ENCODE measurements at regions not wholly inside any gene's neighbourhood (a gene's known extent, or its start where the extent isn't known, plus 50 kb on each side); places are given as distances from the start of the nearest gene placed in this dataset.
A peak's percentile ranks its signal among the peaks of the same experiment; 100 is the strongest.

DNA sequence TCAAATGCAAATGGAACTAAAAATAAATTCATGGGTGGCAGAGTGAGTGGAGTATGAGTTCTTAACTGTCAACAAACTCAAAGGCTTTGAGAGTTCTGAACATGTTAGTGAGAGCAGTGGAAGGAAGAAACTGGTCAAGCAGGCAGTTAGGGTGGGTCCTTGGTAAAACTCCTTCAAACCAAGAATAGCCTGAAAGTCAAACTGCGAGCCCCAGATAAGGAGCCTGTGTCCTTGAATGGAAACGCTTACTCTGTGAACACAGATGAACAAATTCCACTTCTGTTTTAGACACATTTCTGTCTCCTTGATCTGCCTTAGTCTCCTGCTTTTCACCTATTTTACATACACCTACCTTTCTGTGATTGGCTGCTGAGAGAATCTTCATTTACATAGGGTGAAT lies 129.4 kb upstream of the PCDH18 start:
- no peak overlapping the region for H3K4me3 ChIP-seq
- no peak overlapping the region for H3K27ac ChIP-seq
- no peaks in the 10 kb centered on the region for H3K27me3 ChIP-seq (replicated peaks)
- no peak for DNase-seq (ENCODE audit: low read depth in 1 of 2, low spot score in 2 of 2)
- no peaks in the 10 kb centered on the region for H3K36me3 ChIP-seq
- H3K4me1 ChIP-seq (replicated peaks): peaks cover 40% of the 10 kb centered on the region
- H3K9me3 ChIP-seq (replicated peaks): no peaks in the 10 kb centered on the region

DNA sequence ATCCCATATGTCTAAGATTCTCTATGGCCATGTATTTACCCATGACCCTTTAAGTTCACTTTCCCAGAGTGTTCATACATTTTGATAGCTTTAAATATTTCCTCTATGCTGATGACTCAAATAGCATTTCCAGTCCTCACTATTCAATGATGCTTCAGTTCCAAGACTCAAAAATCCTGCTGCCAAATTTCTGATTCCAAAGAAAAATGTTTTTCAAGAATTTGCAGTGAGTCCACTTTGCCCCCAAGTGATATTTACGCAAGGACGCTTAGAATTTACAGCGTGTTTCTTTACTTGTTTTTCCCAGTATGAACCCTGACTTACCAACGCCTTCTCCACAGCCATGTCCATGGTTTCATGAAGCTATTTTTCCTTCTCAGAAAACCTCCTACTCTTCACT lies 127.9 kb upstream of the PCDH18 start:
- H3K4me1 ChIP-seq (replicated peaks): peaks cover 37% of the 10 kb centered on the region
- no peaks in the 10 kb centered on the region for H3K27me3 ChIP-seq (replicated peaks)
- DNase-seq (ENCODE audit: low read depth in 1 of 2, low spot score in 2 of 2): no peak
- no peaks in the 10 kb centered on the region for H3K36me3 ChIP-seq
- H3K27ac ChIP-seq: no peak overlapping the region
- no peaks in the 10 kb centered on the region for H3K9me3 ChIP-seq (replicated peaks)
- no peak overlapping the region for H3K4me3 ChIP-seq

DNA sequence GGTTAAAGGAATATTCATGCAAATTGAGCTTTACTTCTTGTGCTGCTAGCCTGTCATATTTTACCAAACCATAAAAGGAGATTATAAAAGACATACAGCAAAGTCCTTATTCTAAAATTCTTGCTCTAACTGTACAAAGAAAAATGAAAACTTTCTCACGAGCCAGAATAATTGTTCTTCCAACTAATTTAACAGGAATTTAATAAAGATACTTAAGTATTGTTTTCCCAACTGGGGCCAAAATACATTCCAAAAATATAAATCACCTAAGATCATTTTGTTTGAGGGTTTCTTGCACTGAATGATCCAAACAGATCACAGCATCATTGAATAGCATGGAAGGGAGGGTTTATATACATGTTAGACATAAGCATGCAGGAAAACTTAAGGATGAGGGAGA lies 127.1 kb upstream of the PCDH18 start:
- H3K27me3 ChIP-seq (replicated peaks): no peaks in the 10 kb centered on the region
- no peak overlapping the region for H3K4me3 ChIP-seq
- no peaks in the 10 kb centered on the region for H3K9me3 ChIP-seq (replicated peaks)
- no peaks in the 10 kb centered on the region for H3K36me3 ChIP-seq
- no peak overlapping the region for H3K27ac ChIP-seq
- H3K4me1 ChIP-seq (replicated peaks): peaks cover 29% of the 10 kb centered on the region
- no peak for DNase-seq (ENCODE audit: low read depth in 1 of 2, low spot score in 2 of 2)

DNA sequence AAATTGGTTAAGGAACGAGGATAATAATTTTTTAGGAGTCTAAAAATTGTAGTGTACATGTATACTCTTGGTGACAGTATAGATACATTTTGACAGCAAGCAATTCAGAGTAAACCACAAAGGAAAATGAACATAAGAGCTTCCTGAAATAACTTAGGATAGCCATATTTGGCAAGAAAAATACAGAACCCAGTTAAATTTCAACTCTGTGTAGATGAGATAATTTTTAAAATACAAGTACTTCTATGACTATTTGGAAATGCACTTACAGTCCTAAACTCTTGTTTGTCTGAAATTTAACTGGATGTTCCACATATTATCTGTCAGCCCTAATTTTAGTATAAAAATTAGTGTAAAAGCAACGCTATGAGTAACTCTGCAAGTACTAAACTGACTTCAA lies 124.4 kb upstream of the PCDH18 start:
- peaks cover 16% of the 10 kb centered on the region for H3K4me1 ChIP-seq (replicated peaks)
- no peak overlapping the region for H3K27ac ChIP-seq
- H3K27me3 ChIP-seq (replicated peaks): no peaks in the 10 kb centered on the region
- H3K4me3 ChIP-seq: no peak overlapping the region
- H3K9me3 ChIP-seq (replicated peaks): no peaks in the 10 kb centered on the region
- H3K36me3 ChIP-seq: no peaks in the 10 kb centered on the region
- DNase-seq (ENCODE audit: low read depth in 1 of 2, low spot score in 2 of 2): no peak

DNA sequence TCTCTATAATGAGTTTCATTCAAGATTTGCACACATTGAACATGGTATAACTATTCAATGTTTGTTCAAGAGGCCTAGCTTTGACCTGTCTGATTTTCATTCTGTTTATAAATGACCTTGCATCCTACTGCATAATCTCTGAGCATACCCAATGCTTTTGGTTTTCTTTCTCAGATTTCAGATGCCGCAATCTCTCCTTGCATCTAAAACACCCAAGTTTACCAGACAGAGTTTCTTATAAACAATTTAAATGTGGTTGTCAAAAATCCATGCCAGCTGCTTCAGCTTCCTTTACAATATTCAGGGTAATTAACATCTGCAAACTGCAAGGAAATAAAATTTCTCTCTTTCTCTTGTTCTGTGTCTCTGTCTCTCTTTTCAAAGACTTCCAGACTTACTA lies 123.0 kb upstream of the PCDH18 start:
- Histone ChIP-seq H3K27ac (no peak overlapping the region), H3K4me1 (replicated peaks) (peaks cover 29% of the 10 kb centered on the region), H3K9me3 (replicated peaks) (no peaks in the 10 kb centered on the region), H3K4me3 (no peak overlapping the region), H3K36me3 (no peaks in the 10 kb centered on the region), H3K27me3 (replicated peaks) (no peaks in the 10 kb centered on the region)
- DNase-seq (ENCODE audit: low read depth in 1 of 2, low spot score in 2 of 2): no peak

DNA sequence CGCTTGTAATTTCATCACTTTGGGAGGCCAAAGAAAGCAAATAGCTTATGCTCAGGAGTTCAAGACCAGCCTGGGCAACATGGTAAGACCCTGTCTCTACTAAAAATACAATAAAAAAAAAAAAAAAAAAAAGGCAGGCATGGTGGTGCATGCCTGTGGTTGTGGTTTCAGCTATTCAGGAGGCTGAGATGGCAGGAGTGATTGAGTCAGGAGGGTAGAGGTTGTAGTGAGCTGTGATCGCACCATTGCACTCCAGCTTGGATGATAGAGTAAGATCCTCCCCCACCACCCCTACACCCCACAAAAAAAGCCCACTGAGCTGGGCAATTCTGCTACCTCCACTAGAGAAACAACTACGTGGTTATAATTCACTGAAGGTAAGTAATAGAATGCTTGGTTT lies 118.8 kb upstream of the PCDH18 start:
- peak; percentile 71 for DNase-seq (ENCODE audit: low read depth in 1 of 2, low spot score in 2 of 2)
- Histone ChIP-seq H3K4me3 (no peak overlapping the region), H3K9me3 (replicated peaks) (no peaks in the 10 kb centered on the region), H3K4me1 (replicated peaks) (peaks cover 24% of the 10 kb centered on the region), H3K27ac (peak overlapping the region; percentile 52), H3K36me3 (no peaks in the 10 kb centered on the region), H3K27me3 (replicated peaks) (no peaks in the 10 kb centered on the region)

DNA sequence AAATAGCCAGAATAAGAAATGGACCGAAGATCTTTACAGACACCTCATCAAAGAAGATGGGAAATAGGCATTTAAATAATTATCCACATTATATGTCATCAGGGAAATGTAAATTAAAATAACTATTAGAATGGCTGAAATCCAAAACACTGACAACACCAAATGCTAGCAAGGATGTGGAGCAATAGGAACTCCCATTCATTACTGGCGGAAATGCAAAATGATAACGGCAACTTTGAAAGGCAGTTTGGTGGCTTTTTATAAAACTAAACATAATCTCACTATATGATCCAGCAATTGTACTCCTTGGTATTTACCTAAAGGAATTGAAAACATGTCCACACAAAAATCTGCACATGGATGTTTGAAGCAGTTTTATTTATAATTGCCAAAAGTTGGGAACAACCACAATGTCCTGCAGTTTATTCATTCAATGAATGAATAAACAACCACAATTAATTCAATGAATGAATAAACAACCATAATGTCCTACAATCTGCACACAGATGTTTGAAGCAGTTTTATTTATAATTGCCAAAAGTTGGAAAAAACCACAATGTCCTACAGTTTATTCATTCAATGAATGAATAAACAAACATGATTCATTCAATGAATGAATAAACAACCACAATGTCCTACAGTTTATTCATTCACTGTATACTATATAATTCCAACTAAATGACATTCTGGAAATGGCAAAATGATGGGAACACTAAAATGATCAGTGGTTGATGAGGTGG lies 117.6 kb upstream of the PCDH18 start:
- Histone ChIP-seq H3K9me3 (replicated peaks) (no peaks in the 10 kb centered on the region), H3K4me3 (no peak overlapping the region), H3K27ac (no peak overlapping the region), H3K4me1 (replicated peaks) (peaks cover 24% of the 10 kb centered on the region), H3K36me3 (no peaks in the 10 kb centered on the region), H3K27me3 (replicated peaks) (no peaks in the 10 kb centered on the region)
- peak in 1 of 2 experiments; percentile 82 for DNase-seq (ENCODE audit: low read depth in 1 of 2, low spot score in 2 of 2)

DNA sequence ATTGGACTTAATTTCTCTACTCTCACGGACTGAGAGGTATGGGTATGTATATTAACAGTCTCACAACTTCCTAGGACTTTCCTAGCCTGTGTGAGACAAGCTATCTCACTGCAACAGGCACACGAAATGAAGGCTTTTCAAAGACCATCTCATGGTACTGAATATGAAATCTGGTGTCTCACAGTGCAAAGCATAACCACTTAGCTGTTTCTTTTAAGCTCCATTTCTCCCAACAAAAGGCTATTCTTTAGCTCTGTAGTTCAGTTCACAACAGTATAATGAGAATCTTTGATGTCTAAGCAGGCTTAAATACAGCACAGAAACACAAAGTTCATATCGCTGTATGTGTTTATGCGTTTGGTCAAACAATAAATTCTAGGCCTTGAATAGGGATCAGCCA lies 116.2 kb upstream of the PCDH18 start:
- H3K27me3 ChIP-seq (replicated peaks): no peaks in the 10 kb centered on the region
- DNase-seq (ENCODE audit: low read depth in 1 of 2, low spot score in 2 of 2): no peak
- no peaks in the 10 kb centered on the region for H3K9me3 ChIP-seq (replicated peaks)
- no peak overlapping the region for H3K27ac ChIP-seq
- no peak overlapping the region for H3K4me3 ChIP-seq
- no peaks in the 10 kb centered on the region for H3K36me3 ChIP-seq
- H3K4me1 ChIP-seq (replicated peaks): peaks cover 34% of the 10 kb centered on the region

DNA sequence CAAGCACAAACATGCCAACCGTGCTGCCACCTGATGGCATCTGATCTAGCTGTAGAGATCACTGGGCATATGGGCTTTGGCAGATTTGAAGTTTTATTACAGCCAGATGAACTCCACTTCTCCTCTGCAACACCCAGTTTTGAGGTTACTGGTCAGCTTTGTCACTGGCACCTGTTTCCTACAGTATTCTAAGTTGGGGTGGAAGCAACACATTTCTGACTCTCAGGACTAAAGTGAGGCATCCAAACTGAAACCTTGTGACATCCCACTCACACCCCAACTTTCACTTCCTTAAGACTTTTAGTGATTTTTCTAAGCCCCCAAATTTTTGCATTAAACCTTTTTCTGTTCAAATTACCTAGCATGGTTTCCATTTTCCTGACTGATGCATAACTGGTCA lies 115.1 kb upstream of the PCDH18 start:
- DNase-seq (ENCODE audit: low read depth in 1 of 2, low spot score in 2 of 2): no peak
- Histone ChIP-seq H3K27ac (no peak overlapping the region), H3K4me3 (no peak overlapping the region), H3K36me3 (no peaks in the 10 kb centered on the region), H3K4me1 (replicated peaks) (peaks cover 34% of the 10 kb centered on the region), H3K27me3 (replicated peaks) (no peaks in the 10 kb centered on the region), H3K9me3 (replicated peaks) (no peaks in the 10 kb centered on the region)

DNA sequence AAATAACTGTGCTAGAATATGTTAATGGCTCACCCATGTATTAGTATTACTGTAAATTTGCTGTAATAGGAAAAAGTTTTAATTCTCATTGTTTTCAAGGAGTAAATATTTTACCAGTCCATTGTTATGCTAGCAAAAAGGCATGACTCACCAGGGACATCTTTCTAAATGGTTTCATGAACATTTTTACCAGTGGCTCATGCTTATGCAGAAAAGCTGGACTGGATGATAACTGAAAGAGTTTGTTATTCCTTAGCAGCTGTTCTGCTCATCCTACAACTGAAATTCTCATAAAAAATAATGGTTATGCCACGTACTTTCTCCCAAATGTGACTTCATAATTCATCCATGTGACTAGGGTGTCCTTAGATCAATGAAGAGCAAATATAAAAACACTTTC lies 111.9 kb upstream of the PCDH18 start:
- H3K27ac ChIP-seq: no peak overlapping the region
- no peak overlapping the region for H3K4me3 ChIP-seq
- no peaks in the 10 kb centered on the region for H3K36me3 ChIP-seq
- DNase-seq (ENCODE audit: low read depth in 1 of 2, low spot score in 2 of 2): peak in 1 of 2 experiments; percentile 12
- H3K9me3 ChIP-seq (replicated peaks): no peaks in the 10 kb centered on the region
- no peaks in the 10 kb centered on the region for H3K27me3 ChIP-seq (replicated peaks)
- peaks cover 10% of the 10 kb centered on the region for H3K4me1 ChIP-seq (replicated peaks)

DNA sequence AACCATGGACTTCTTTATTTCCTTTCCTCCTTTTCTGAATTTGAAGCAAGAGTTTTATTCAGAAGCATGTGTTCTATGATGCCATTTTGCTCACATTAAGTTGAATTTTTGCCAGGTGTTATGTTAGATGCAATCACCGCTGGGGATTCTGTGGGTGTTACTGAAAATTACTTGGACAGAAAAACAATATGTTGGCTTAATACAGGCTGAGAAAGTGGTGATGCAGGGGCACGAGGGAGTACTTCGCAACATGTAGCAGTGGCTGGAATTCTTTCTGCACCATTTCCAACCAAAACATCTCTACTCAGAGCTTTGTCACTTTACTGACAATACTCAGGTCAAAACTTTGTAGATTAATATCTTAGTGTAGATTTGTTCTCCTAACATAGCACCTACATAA lies 109.2 kb upstream of the PCDH18 start:
- H3K27me3 ChIP-seq (replicated peaks): no peaks in the 10 kb centered on the region
- peaks cover 10% of the 10 kb centered on the region for H3K4me1 ChIP-seq (replicated peaks)
- H3K4me3 ChIP-seq: no peak overlapping the region
- DNase-seq (ENCODE audit: low read depth in 1 of 2, low spot score in 2 of 2): no peak
- H3K27ac ChIP-seq: no peak overlapping the region
- no peaks in the 10 kb centered on the region for H3K36me3 ChIP-seq
- no peaks in the 10 kb centered on the region for H3K9me3 ChIP-seq (replicated peaks)

DNA sequence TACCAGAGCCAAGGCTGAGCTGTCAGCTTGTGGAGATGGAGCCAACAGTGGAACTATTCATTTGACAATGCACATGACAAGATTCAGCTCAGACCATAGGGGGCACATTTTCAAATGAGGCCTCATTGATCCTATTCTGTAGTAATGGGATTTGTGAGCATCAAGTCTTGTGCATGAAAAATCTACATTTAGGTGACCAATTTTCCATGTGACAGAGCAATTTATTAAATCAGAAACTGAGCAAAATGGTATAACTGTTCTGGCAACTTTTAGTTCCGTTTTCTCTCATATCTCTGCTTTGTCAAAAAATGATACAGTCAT lies 108.5 kb upstream of the PCDH18 start:
- H3K4me3 ChIP-seq: no peak overlapping the region
- no peaks in the 10 kb centered on the region for H3K9me3 ChIP-seq (replicated peaks)
- DNase-seq (ENCODE audit: low read depth in 1 of 2, low spot score in 2 of 2): no peak
- H3K36me3 ChIP-seq: no peaks in the 10 kb centered on the region
- H3K4me1 ChIP-seq (replicated peaks): peaks cover 10% of the 10 kb centered on the region
- H3K27me3 ChIP-seq (replicated peaks): no peaks in the 10 kb centered on the region
- H3K27ac ChIP-seq: no peak overlapping the region

DNA sequence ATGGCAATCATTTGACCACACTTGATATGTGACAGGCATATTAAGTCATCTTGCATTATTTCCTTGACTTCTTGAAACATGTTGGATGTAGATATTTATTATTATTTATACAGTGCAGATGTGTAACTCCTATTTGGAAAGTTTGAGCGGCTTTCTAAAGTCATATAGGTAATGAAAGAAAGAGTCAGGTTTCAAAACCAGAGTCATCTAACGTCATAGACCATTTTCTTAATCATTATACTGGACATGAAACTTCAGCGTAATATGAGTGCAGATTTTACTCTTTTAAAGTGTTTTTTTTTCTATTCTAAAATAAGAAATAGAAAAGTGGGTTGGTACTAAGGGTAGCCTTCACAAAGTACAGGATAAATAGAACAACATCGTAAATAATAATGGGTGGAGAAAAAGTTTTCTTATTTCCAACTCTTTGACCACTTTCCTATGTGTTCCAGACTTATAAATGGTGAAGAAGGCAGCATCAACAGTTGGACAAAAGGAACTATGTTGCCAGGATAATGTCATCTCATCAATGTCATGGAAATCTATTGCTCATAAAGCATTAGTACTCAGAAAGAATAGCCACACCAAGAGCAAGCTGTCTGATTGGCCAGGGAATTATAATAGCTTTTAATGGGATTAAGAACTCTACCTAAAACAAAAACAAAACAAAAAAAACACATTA lies 108.0 kb upstream of the PCDH18 start:
- Histone ChIP-seq H3K4me1 (replicated peaks) (peaks cover 10% of the 10 kb centered on the region), H3K27me3 (replicated peaks) (no peaks in the 10 kb centered on the region), H3K4me3 (no peak overlapping the region), H3K36me3 (no peaks in the 10 kb centered on the region), H3K9me3 (replicated peaks) (no peaks in the 10 kb centered on the region), H3K27ac (no peak overlapping the region)
- DNase-seq (ENCODE audit: low read depth in 1 of 2, low spot score in 2 of 2): no peak

DNA sequence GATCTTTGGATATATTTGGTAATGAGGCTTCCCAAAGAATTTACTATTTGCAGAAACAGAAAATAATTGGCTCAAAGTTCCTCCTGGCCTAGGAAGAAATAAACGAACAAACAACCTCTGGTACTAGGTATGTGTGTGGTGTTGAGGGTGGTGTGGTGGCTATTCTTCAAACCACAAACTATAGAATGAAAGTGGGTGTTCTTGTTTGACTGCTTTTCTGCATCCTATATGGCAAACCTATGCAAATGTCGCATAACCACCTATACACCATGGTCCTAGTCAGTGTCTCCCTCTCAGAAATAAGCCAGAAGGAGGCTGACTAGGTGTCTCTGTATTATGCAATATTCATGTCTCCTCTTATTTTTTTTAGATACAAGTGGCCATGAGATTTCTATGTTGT lies 106.6 kb upstream of the PCDH18 start:
- Histone ChIP-seq H3K27me3 (replicated peaks) (no peaks in the 10 kb centered on the region), H3K9me3 (replicated peaks) (no peaks in the 10 kb centered on the region), H3K4me1 (replicated peaks) (peaks cover 4% of the 10 kb centered on the region), H3K4me3 (no peak overlapping the region), H3K27ac (no peak overlapping the region), H3K36me3 (no peaks in the 10 kb centered on the region)
- DNase-seq (ENCODE audit: low read depth in 1 of 2, low spot score in 2 of 2): no peak

DNA sequence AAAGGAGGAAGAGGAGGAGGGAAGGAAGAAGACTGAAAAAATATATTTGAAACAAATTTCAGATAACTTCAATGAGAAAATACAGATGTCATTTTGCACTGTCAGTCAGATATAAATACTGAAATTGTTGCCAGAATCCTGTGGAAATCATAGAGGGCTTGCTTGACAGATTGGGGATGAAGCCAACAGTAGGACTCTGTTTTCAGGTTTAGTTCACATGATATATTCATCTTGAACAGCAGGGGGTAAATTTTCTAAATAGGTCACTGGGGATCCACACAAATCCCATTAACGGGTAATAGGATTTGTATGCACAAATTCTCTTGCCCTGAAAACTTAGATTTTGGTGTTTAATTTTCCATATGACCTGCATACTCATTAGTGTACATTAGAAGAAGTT lies 103.3 kb upstream of the PCDH18 start:
- H3K27ac ChIP-seq: no peak overlapping the region
- no peaks in the 10 kb centered on the region for H3K9me3 ChIP-seq (replicated peaks)
- no peak for DNase-seq (ENCODE audit: low read depth in 1 of 2, low spot score in 2 of 2)
- no peaks in the 10 kb centered on the region for H3K27me3 ChIP-seq (replicated peaks)
- H3K4me3 ChIP-seq: no peak overlapping the region
- H3K4me1 ChIP-seq (replicated peaks): no peaks in the 10 kb centered on the region
- no peaks in the 10 kb centered on the region for H3K36me3 ChIP-seq
